ENCODE measurements at regions not wholly inside any gene's neighbourhood (a gene's known extent, or its start where the extent isn't known, plus 50 kb on each side); places are given as distances from the start of the nearest gene placed in this dataset.

- no peaks in the 10 kb centered on the region for H3K27me3 ChIP-seq (ENCODE audit: control insufficient read depth, insufficient read depth, low read length)
- H3K27ac Mint-ChIP-seq: no peak overlapping the region
- DNase-seq (no peak), ATAC-seq (no peak)
- no peak for TF ChIP-seq CTCF (IDR thresholded peaks at IDR 0.05)
- no peak overlapping the region for H3K4me3 Mint-ChIP-seq
- no peaks in the 10 kb centered on the region for H3K36me3 ChIP-seq (ENCODE audit: control insufficient read depth, insufficient read depth, low read length)
- H3K36me3 Mint-ChIP-seq: no peaks in the 10 kb centered on the region
- 96% methylated on average over 1 of the region's 1 CpG for WGBS (ENCODE audit: insufficient coverage)
- no peaks in the 10 kb centered on the region for H3K4me1 ChIP-seq (ENCODE audit: control insufficient read depth, insufficient read depth, low read length)
- H3K4me3 ChIP-seq (ENCODE audit: low read length): no peak overlapping the region
- H3K9me3 Mint-ChIP-seq: no peaks in the 10 kb centered on the region
- H3K27ac ChIP-seq (ENCODE audit: low read length): no peak overlapping the region
- no peaks in the 10 kb centered on the region for H3K4me1 Mint-ChIP-seq
- H3K9me3 ChIP-seq (ENCODE audit: control insufficient read depth, insufficient read depth, low read length): no peaks in the 10 kb centered on the region
- H3K27me3 Mint-ChIP-seq (ENCODE audit: low read depth in 2 of 2): no peaks in the 10 kb centered on the region
- intact Hi-C loops (cut with micrococcal nuclease): no loop called here
These were observed 188.0 kb upstream of the PGRMC2 start for GRCh38 chr4:128475597-128475996.

- Histone ChIP-seq H3K27ac (ENCODE audit: low read length) (no peak overlapping the region), H3K27me3 (ENCODE audit: control insufficient read depth, insufficient read depth, low read length) (no peaks in the 10 kb centered on the region), H3K4me1 (ENCODE audit: control insufficient read depth, insufficient read depth, low read length) (no peaks in the 10 kb centered on the region), H3K9me3 (ENCODE audit: control insufficient read depth, insufficient read depth, low read length) (no peaks in the 10 kb centered on the region), H3K4me3 (ENCODE audit: low read length) (no peak overlapping the region), H3K36me3 (ENCODE audit: control insufficient read depth, insufficient read depth, low read length) (no peaks in the 10 kb centered on the region)
- Mint-ChIP-seq H3K9me3 (no peaks in the 10 kb centered on the region), H3K27me3 (ENCODE audit: low read depth in 2 of 2) (no peaks in the 10 kb centered on the region), H3K27ac (no peak overlapping the region), H3K36me3 (no peaks in the 10 kb centered on the region), H3K4me1 (no peaks in the 10 kb centered on the region), H3K4me3 (no peak overlapping the region)
- intact Hi-C loops (cut with micrococcal nuclease): no loop called here
- no peak for DNase-seq
- ATAC-seq: no peak
- no peak for TF ChIP-seq CTCF (IDR thresholded peaks at IDR 0.05)
- 96% methylated on average over 2 of the region's 2 CpGs for WGBS (ENCODE audit: insufficient coverage)
These were observed 184.0 kb upstream of the PGRMC2 start for GRCh38 chr4:128471576-128471975.

GRCh38 chr4:128470492-128471053 lies 183.0 kb upstream of the PGRMC2 start:
- intact Hi-C loops (cut with micrococcal nuclease): no loop called here
- Histone ChIP-seq H3K27ac (ENCODE audit: low read length) (no peak overlapping the region), H3K4me3 (ENCODE audit: low read length) (no peak overlapping the region), H3K27me3 (ENCODE audit: control insufficient read depth, insufficient read depth, low read length) (no peaks in the 10 kb centered on the region), H3K4me1 (ENCODE audit: control insufficient read depth, insufficient read depth, low read length) (no peaks in the 10 kb centered on the region), H3K9me3 (ENCODE audit: control insufficient read depth, insufficient read depth, low read length) (no peaks in the 10 kb centered on the region), H3K36me3 (ENCODE audit: control insufficient read depth, insufficient read depth, low read length) (no peaks in the 10 kb centered on the region)
- H3K4me1 Mint-ChIP-seq: no peaks in the 10 kb centered on the region
- no peaks in the 10 kb centered on the region for H3K36me3 Mint-ChIP-seq
- no peak for TF ChIP-seq CTCF (IDR thresholded peaks at IDR 0.05)
- no peak overlapping the region for H3K27ac Mint-ChIP-seq
- no peak for ATAC-seq
- no peaks in the 10 kb centered on the region for H3K9me3 Mint-ChIP-seq
- no peak for DNase-seq
- H3K27me3 Mint-ChIP-seq (ENCODE audit: low read depth in 2 of 2): no peaks in the 10 kb centered on the region
- no peak overlapping the region for H3K4me3 Mint-ChIP-seq
- WGBS (ENCODE audit: insufficient coverage): 92% methylated on average over 2 of the region's 5 CpGs
